ENCODE measurements at regions not wholly inside any gene's neighbourhood (a gene's known extent, or its start where the extent isn't known, plus 50 kb on each side); places are given as distances from the start of the nearest gene placed in this dataset.
"Not testable (repeated sequence)": the region's sequence is repeated elsewhere in the genome, so short reads cannot be mapped to it uniquely, and the experiment has no call there.

GRCh38 chr6:121549736-121550135 is 114.3 kb downstream of the GJA1 start:
- WGBS, result 62% methylated on average over 3 of the region's 3 CpGs

GRCh38 chr6:121550491-121551010 is 115.1 kb downstream of the GJA1 start:
- ATAC-seq, result no peak
- H3K4me3 ChIP-seq (ENCODE audit: low read length), result no peak overlapping the region
- H3K9me3 ChIP-seq (ENCODE audit: control insufficient read depth, low read length), result no peaks in the 10 kb centered on the region
- intact Hi-C loops (cut with DNase I), result no loop called here
- 94% methylated on average over 3 of the region's 3 CpGs for WGBS
- H3K27ac ChIP-seq (ENCODE audit: low read length), result no peak overlapping the region
- H3K4me1 ChIP-seq (ENCODE audit: control insufficient read depth, insufficient read depth, low read length), result no peaks in the 10 kb centered on the region
- H3K27me3 ChIP-seq (ENCODE audit: control insufficient read depth, insufficient read depth), result no peaks in the 10 kb centered on the region
- DNase-seq, result no peak

More at GRCh38 chr6:121549736-121550135, 114.3 kb downstream of the GJA1 start:
- intact Hi-C loops (cut with DNase I), result no loop called here
- no peak overlapping the region for H3K4me3 ChIP-seq (ENCODE audit: low read length)
- DNase-seq (no peak), ATAC-seq (no peak)
- no peak overlapping the region for H3K27ac ChIP-seq (ENCODE audit: low read length)
- H3K27me3 ChIP-seq (ENCODE audit: control insufficient read depth, insufficient read depth), result no peaks in the 10 kb centered on the region
- H3K9me3 ChIP-seq (ENCODE audit: control insufficient read depth, low read length), result no peaks in the 10 kb centered on the region
- no peaks in the 10 kb centered on the region for H3K4me1 ChIP-seq (ENCODE audit: control insufficient read depth, insufficient read depth, low read length)

- intact Hi-C loops (cut with DNase I), result no loop called here
- Histone ChIP-seq H3K27ac (ENCODE audit: low read length) (no peak overlapping the region), H3K27me3 (ENCODE audit: control insufficient read depth, insufficient read depth) (no peaks in the 10 kb centered on the region), H3K4me1 (ENCODE audit: control insufficient read depth, insufficient read depth, low read length) (no peaks in the 10 kb centered on the region), H3K9me3 (ENCODE audit: control insufficient read depth, low read length) (no peaks in the 10 kb centered on the region), H3K4me3 (ENCODE audit: low read length) (no peak overlapping the region)
- no peak for ATAC-seq
- DNase-seq, result no peak
- WGBS, result 92% methylated on average over 4 of the region's 4 CpGs
Measured at GRCh38 chr6:121555201-121555600, 119.8 kb downstream of the GJA1 start.

GRCh38 chr6:121556149-121556548 is 120.7 kb downstream of the GJA1 start:
- H3K27me3 ChIP-seq (ENCODE audit: control insufficient read depth, insufficient read depth); ATAC-seq; H3K9me3 ChIP-seq (ENCODE audit: control insufficient read depth, low read length); intact Hi-C loops (cut with DNase I); H3K4me3 ChIP-seq (ENCODE audit: low read length); DNase-seq; H3K27ac ChIP-seq (ENCODE audit: low read length); H3K4me1 ChIP-seq (ENCODE audit: control insufficient read depth, insufficient read depth, low read length): not testable (repeated sequence)
- WGBS, result 96% methylated on average over 3 of the region's 3 CpGs

GRCh38 chr6:121557146-121557940 is 121.9 kb downstream of the GJA1 start:
- 87% methylated on average over 2 of the region's 2 CpGs for WGBS
- Histone ChIP-seq H3K4me3 (ENCODE audit: low read length) (no peak overlapping the region), H3K9me3 (ENCODE audit: control insufficient read depth, low read length) (no peaks in the 10 kb centered on the region), H3K4me1 (ENCODE audit: control insufficient read depth, insufficient read depth, low read length) (no peaks in the 10 kb centered on the region), H3K27me3 (ENCODE audit: control insufficient read depth, insufficient read depth) (no peaks in the 10 kb centered on the region), H3K27ac (ENCODE audit: low read length) (no peak overlapping the region)
- ATAC-seq (no peak), DNase-seq (no peak)
- intact Hi-C loops (cut with DNase I), result no loop called here

- DNase-seq, result no peak
- intact Hi-C loops (cut with DNase I), result no loop called here
- H3K9me3 ChIP-seq (ENCODE audit: control insufficient read depth, low read length), result no peaks in the 10 kb centered on the region
- no peaks in the 10 kb centered on the region for H3K27me3 ChIP-seq (ENCODE audit: control insufficient read depth, insufficient read depth)
- no peak overlapping the region for H3K27ac ChIP-seq (ENCODE audit: low read length)
- H3K4me3 ChIP-seq (ENCODE audit: low read length), result no peak overlapping the region
- 90% methylated on average over 3 of the region's 3 CpGs for WGBS
- no peak for ATAC-seq
- no peaks in the 10 kb centered on the region for H3K4me1 ChIP-seq (ENCODE audit: control insufficient read depth, insufficient read depth, low read length)
Measured at GRCh38 chr6:121559611-121560269, 124.3 kb downstream of the GJA1 start.

GRCh38 chr6:121560476-121560875 is 125.0 kb downstream of the GJA1 start:
- no peak for ATAC-seq
- DNase-seq, result no peak
- Histone ChIP-seq H3K27ac (ENCODE audit: low read length) (no peak overlapping the region), H3K27me3 (ENCODE audit: control insufficient read depth, insufficient read depth) (no peaks in the 10 kb centered on the region), H3K4me1 (ENCODE audit: control insufficient read depth, insufficient read depth, low read length) (no peaks in the 10 kb centered on the region), H3K9me3 (ENCODE audit: control insufficient read depth, low read length) (no peaks in the 10 kb centered on the region), H3K4me3 (ENCODE audit: low read length) (no peak overlapping the region)
- intact Hi-C loops (cut with DNase I), result no loop called here

- no peaks in the 10 kb centered on the region for H3K27me3 ChIP-seq (ENCODE audit: control insufficient read depth, insufficient read depth)
- no peak overlapping the region for H3K27ac ChIP-seq (ENCODE audit: low read length)
- no peak overlapping the region for H3K4me3 ChIP-seq (ENCODE audit: low read length)
- H3K9me3 ChIP-seq (ENCODE audit: control insufficient read depth, low read length), result no peaks in the 10 kb centered on the region
- ATAC-seq (no peak), DNase-seq (no peak)
- 79% methylated on average over 1 of the region's 1 CpG for WGBS
- no peaks in the 10 kb centered on the region for H3K4me1 ChIP-seq (ENCODE audit: control insufficient read depth, insufficient read depth, low read length)
- intact Hi-C loops (cut with DNase I), result no loop called here
Measured at GRCh38 chr6:121563286-121563685, 127.8 kb downstream of the GJA1 start.

- 91% methylated on average over 5 of the region's 5 CpGs for WGBS
Measured at GRCh38 chr6:121564529-121564928, 129.1 kb downstream of the GJA1 start.

GRCh38 chr6:121571455-121571854 is 136.0 kb downstream of the GJA1 start:
- ATAC-seq, result no peak
- no peak for DNase-seq
- intact Hi-C loops (cut with DNase I), result no loop called here
- no peak overlapping the region for H3K4me3 ChIP-seq (ENCODE audit: low read length)
- no peaks in the 10 kb centered on the region for H3K27me3 ChIP-seq (ENCODE audit: control insufficient read depth, insufficient read depth)
- peaks cover 4% of the 10 kb centered on the region for H3K4me1 ChIP-seq (ENCODE audit: control insufficient read depth, insufficient read depth, low read length)
- no peaks in the 10 kb centered on the region for H3K9me3 ChIP-seq (ENCODE audit: control insufficient read depth, low read length)
- H3K27ac ChIP-seq (ENCODE audit: low read length), result no peak overlapping the region
- 79% methylated on average over 1 of the region's 1 CpG for WGBS

More at GRCh38 chr6:121564529-121564928, 129.1 kb downstream of the GJA1 start:
- H3K27me3 ChIP-seq (ENCODE audit: control insufficient read depth, insufficient read depth); ATAC-seq; DNase-seq; H3K9me3 ChIP-seq (ENCODE audit: control insufficient read depth, low read length); intact Hi-C loops (cut with DNase I); H3K4me1 ChIP-seq (ENCODE audit: control insufficient read depth, insufficient read depth, low read length); H3K4me3 ChIP-seq (ENCODE audit: low read length); H3K27ac ChIP-seq (ENCODE audit: low read length): not testable (repeated sequence)

GRCh38 chr6:121573481-121573880 is 138.0 kb downstream of the GJA1 start:
- Histone ChIP-seq H3K27ac (ENCODE audit: low read length) (no peak overlapping the region), H3K9me3 (ENCODE audit: control insufficient read depth, low read length) (no peaks in the 10 kb centered on the region), H3K27me3 (ENCODE audit: control insufficient read depth, insufficient read depth) (no peaks in the 10 kb centered on the region), H3K4me3 (ENCODE audit: low read length) (no peak overlapping the region), H3K4me1 (ENCODE audit: control insufficient read depth, insufficient read depth, low read length) (peaks cover 4% of the 10 kb centered on the region)
- intact Hi-C loops (cut with DNase I), result no loop called here
- DNase-seq (no peak), ATAC-seq (peak; percentile 59 to 92)

All from right cardiac atrium (tissue), 5 donors.